IMR-90 (cell line): ENCODE measurements at regions not wholly inside any gene's neighbourhood (a gene's known extent, or its start where the extent isn't known, plus 50 kb on each side); places are given as distances from the start of the nearest gene placed in this dataset.

ENCODE experiments used
- BHLHE40 ChIP-seq: fragments of 150-350 bp; IDR thresholded peaks from 2 replicates; pipeline ENCODE4 v1.6.1; 2016; ENCODE audit warnings: mild to moderate bottlenecking, low read depth, low read length
- CTCF ChIP-seq: conservative IDR thresholded peaks from 2 replicates; pipeline ENCODE4 v1.5.1; 2012; ENCODE audit warnings: mild to moderate bottlenecking, low read depth, low read length, improper control_type of control experiment
- ELK1 ChIP-seq: fragments of 150-350 bp; IDR thresholded peaks from 2 replicates; pipeline ENCODE4 v1.6.1; 2016; ENCODE audit warnings: low read depth, mild to moderate bottlenecking, low read length, moderate library complexity, borderline replicate concordance
- MAFK ChIP-seq: IDR thresholded peaks from 2 replicates; pipeline ENCODE4 v1.6.1; 2012; ENCODE audit warnings: low read depth, low read length, improper control_type of control experiment
- POLR2A ChIP-seq: IDR thresholded peaks from 2 replicates; pipeline ENCODE4 v1.6.1; 2012; ENCODE audit warnings: mild to moderate bottlenecking, low read depth, low read length
- RAD21 ChIP-seq: IDR thresholded peaks from 2 replicates; pipeline ENCODE4 v1.6.1; 2012; ENCODE audit warnings: low read length, improper control_type of control experiment
- SMC3 ChIP-seq: fragments of 150-350 bp; IDR thresholded peaks from 2 replicates; pipeline ENCODE4 v1.6.1; 2016; ENCODE audit warnings: low read depth, mild to moderate bottlenecking, antibody characterized with exemption, low read length, moderate library complexity

GRCh38 chr17:14461227-14461548, 160.3 kb downstream of the HS3ST3B1 start:
- TF ChIP-seq CTCF (no peak), POLR2A (no peak), SMC3 (no peak), BHLHE40 (no peak), MAFK (no peak), ELK1 (no peak), RAD21 (no peak)
